CD4-positive, alpha-beta T cell treated with Interleukin-17A for 4 hours (primary cell): ENCODE measurements at regions not wholly inside any gene's neighbourhood (a gene's known extent, or its start where the extent isn't known, plus 50 kb on each side); places are given as distances from the start of the nearest gene placed in this dataset.

Source experiments
- DNase-seq: peaks from one replicate; pipeline ENCODE4 v3.0.0-alpha.2; 2020; ENCODE audit warnings: mixed read lengths

GRCh38 chr10:2980791-2981360 lies 86.5 kb upstream of the PFKP start:
- DNase-seq: no peak

GRCh38 chr10:2980116-2980515 lies 87.2 kb upstream of the PFKP start:
- DNase-seq: no peak

GRCh38 chr10:2979306-2979705 lies 88.0 kb upstream of the PFKP start:
- DNase-seq: no peak

GRCh38 chr10:2978574-2979273 lies 88.6 kb upstream of the PFKP start:
- DNase-seq: no peak

- DNase-seq: no peak
Observed at GRCh38 chr10:2978111-2978510, 89.2 kb upstream of the PFKP start.

GRCh38 chr10:2974503-2975207 lies 92.7 kb upstream of the PFKP start:
- no peak for DNase-seq

- DNase-seq: no peak
Observed at GRCh38 chr10:2974083-2974482, 93.3 kb upstream of the PFKP start.

- DNase-seq: no peak
Observed at GRCh38 chr10:2972810-2973209, 94.5 kb upstream of the PFKP start.

GRCh38 chr10:2972216-2972615 lies 95.1 kb upstream of the PFKP start:
- DNase-seq: no peak

- no peak for DNase-seq
Observed at GRCh38 chr10:2970190-2970823, 97.0 kb upstream of the PFKP start.

GRCh38 chr10:2968401-2969058 lies 98.8 kb upstream of the PFKP start:
- no peak for DNase-seq

- DNase-seq: no peak
Observed at GRCh38 chr10:2966134-2966533, 101.2 kb upstream of the PFKP start.

GRCh38 chr10:2964632-2965296 lies 102.6 kb upstream of the PFKP start:
- DNase-seq: no peak

GRCh38 chr10:2963889-2964631 lies 103.3 kb upstream of the PFKP start:
- no peak for DNase-seq

GRCh38 chr10:2962194-2962593 lies 105.2 kb upstream of the PFKP start:
- no peak for DNase-seq

GRCh38 chr10:2958659-2959058 lies 108.7 kb upstream of the PFKP start:
- no peak for DNase-seq

- no peak for DNase-seq
Observed at GRCh38 chr10:2957785-2958184, 109.6 kb upstream of the PFKP start.

- no peak for DNase-seq
Observed at GRCh38 chr10:2955064-2955463, 112.3 kb upstream of the PFKP start.

- no peak for DNase-seq
Observed at GRCh38 chr10:2953495-2953894, 113.9 kb upstream of the PFKP start.

- DNase-seq: no peak
Observed at GRCh38 chr10:2951235-2951835, 116.0 kb upstream of the PFKP start.

GRCh38 chr10:2950546-2950945 lies 116.8 kb upstream of the PFKP start:
- DNase-seq: no peak

GRCh38 chr10:2949948-2950354 lies 117.4 kb upstream of the PFKP start:
- no peak for DNase-seq
